ENCODE measurements at regions not wholly inside any gene's neighbourhood (a gene's known extent, or its start where the extent isn't known, plus 50 kb on each side); places are given as distances from the start of the nearest gene placed in this dataset.
"Not testable (repeated sequence)": the region's sequence is repeated elsewhere in the genome, so short reads cannot be mapped to it uniquely, and the experiment has no call there.

- in situ Hi-C loops (cut with HindIII; ENCODE audit: low sequenced_read_pairs), result no loop called here
Observed at GRCh38 chr13:22897571-22898314, 283.0 kb upstream of the SGCG start.

- in situ Hi-C loops (cut with HindIII; ENCODE audit: low sequenced_read_pairs), result not testable (repeated sequence)
Observed at GRCh38 chr13:22900416-22900951, 280.3 kb upstream of the SGCG start.

- in situ Hi-C loops (cut with HindIII; ENCODE audit: low sequenced_read_pairs), result no loop called here
Observed at GRCh38 chr13:22903301-22903700, 277.5 kb upstream of the SGCG start.

GRCh38 chr13:22903925-22904324, 276.9 kb upstream of the SGCG start:
- in situ Hi-C loops (cut with HindIII; ENCODE audit: low sequenced_read_pairs), result no loop called here

- in situ Hi-C loops (cut with HindIII; ENCODE audit: low sequenced_read_pairs), result no loop called here
Observed at GRCh38 chr13:22915442-22916082, 265.2 kb upstream of the SGCG start.

GRCh38 chr13:22916276-22916675, 264.5 kb upstream of the SGCG start:
- in situ Hi-C loops (cut with HindIII; ENCODE audit: low sequenced_read_pairs), result not testable (repeated sequence)

GRCh38 chr13:22925881-22926747, 254.7 kb upstream of the SGCG start:
- in situ Hi-C loops (cut with HindIII; ENCODE audit: low sequenced_read_pairs), result no loop called here

GRCh38 chr13:22926748-22927400, 253.9 kb upstream of the SGCG start:
- in situ Hi-C loops (cut with HindIII; ENCODE audit: low sequenced_read_pairs), result no loop called here

- in situ Hi-C loops (cut with HindIII; ENCODE audit: low sequenced_read_pairs), result not testable (repeated sequence)
Observed at GRCh38 chr13:22927845-22928244, 252.9 kb upstream of the SGCG start.

GRCh38 chr13:22929381-22930126, 251.2 kb upstream of the SGCG start:
- in situ Hi-C loops (cut with HindIII; ENCODE audit: low sequenced_read_pairs), result no loop called here

- in situ Hi-C loops (cut with HindIII; ENCODE audit: low sequenced_read_pairs), result no loop called here
Observed at GRCh38 chr13:22931576-22931975, 249.2 kb upstream of the SGCG start.

- in situ Hi-C loops (cut with HindIII; ENCODE audit: low sequenced_read_pairs), result not testable (repeated sequence)
Observed at GRCh38 chr13:22932632-22933412, 248.0 kb upstream of the SGCG start.

GRCh38 chr13:22933571-22934181, 247.1 kb upstream of the SGCG start:
- in situ Hi-C loops (cut with HindIII; ENCODE audit: low sequenced_read_pairs), result no loop called here

- in situ Hi-C loops (cut with HindIII; ENCODE audit: low sequenced_read_pairs), result no loop called here
Observed at GRCh38 chr13:22934744-22935523, 245.8 kb upstream of the SGCG start.

GRCh38 chr13:22936228-22936627, 244.6 kb upstream of the SGCG start:
- in situ Hi-C loops (cut with HindIII; ENCODE audit: low sequenced_read_pairs), result no loop called here

GRCh38 chr13:22937241-22937640, 243.5 kb upstream of the SGCG start:
- in situ Hi-C loops (cut with HindIII; ENCODE audit: low sequenced_read_pairs), result no loop called here

- in situ Hi-C loops (cut with HindIII; ENCODE audit: low sequenced_read_pairs), result no loop called here
Observed at GRCh38 chr13:22937953-22938352, 242.8 kb upstream of the SGCG start.

- in situ Hi-C loops (cut with HindIII; ENCODE audit: low sequenced_read_pairs), result no loop called here
Observed at GRCh38 chr13:22938576-22938975, 242.2 kb upstream of the SGCG start.

Data from DLD1 (cell line).